HEK293 (cell line): ENCODE measurements at regions not wholly inside any gene's neighbourhood (a gene's known extent, or its start where the extent isn't known, plus 50 kb on each side); places are given as distances from the start of the nearest gene placed in this dataset.
"Not testable (repeated sequence)": the region's sequence is repeated elsewhere in the genome, so short reads cannot be mapped to it uniquely, and the experiment has no call there.

ENCODE experiments used
- CTCF ChIA-PET: fragments of 350-600 bp; formaldehyde crosslinking; extraction: SDS; loops from one replicate; lab custom pipeline; 2021; ENCODE audit warnings: antibody characterized with exemption; lab: Yijun Ruan, JAX
- POLR2A ChIA-PET: fragments of 300-600 bp; formaldehyde crosslinking; extraction: SDS; loops from one replicate; lab custom pipeline; 2020; ENCODE audit warnings: antibody characterized with exemption, inconsistent platforms; lab: Yijun Ruan, JAX
- H3K27ac ChIP-seq: fragments of 200-500 bp; sonication (Bioruptor generic); 2 replicates; pipeline ENCODE4 v1.5.1; 2014; ENCODE audit warnings: low read depth, low read length, control low read depth, inconsistent platforms; ENCODE audit errors: extremely low read depth
- H3K36me3 ChIP-seq, 2 experiments: fragments of 200-500 bp in 1 of 2; sonication (Bioruptor generic) in 1 of 2; 1 replicate in 1 of 2; 2 replicates in 1 of 2; pipeline ENCODE4 v1.5.1; 2014 to 2017; ENCODE audit warnings: inconsistent platforms in 2 of 2, low read length in 2 of 2; ENCODE audit not compliant: control insufficient read depth in 2 of 2, insufficient read depth in 1 of 2
- H3K4me1 ChIP-seq: fragments of 200-500 bp; sonication (Bioruptor generic); 2 replicates; pipeline ENCODE4 v1.5.1; 2014; ENCODE audit warnings: mild to moderate bottlenecking, low read length, inconsistent platforms; ENCODE audit not compliant: control insufficient read depth, insufficient read depth
- H3K4me3 ChIP-seq: 2 replicates; pipeline ENCODE4 v1.5.1; 2011; ENCODE audit warnings: low read depth, mild to moderate bottlenecking, control low read depth, low read length, moderate library complexity
- H3K9me3 ChIP-seq: fragments of 200-500 bp; sonication (Bioruptor generic); 2 replicates; pipeline ENCODE4 v1.5.1; 2014; ENCODE audit warnings: low read depth, low read length, inconsistent platforms; ENCODE audit not compliant: control insufficient read depth, insufficient read depth
- IKZF3 ChIP-seq: fragments of 450-650 bp; IDR thresholded peaks from 2 replicates; pipeline ENCODE4 v1.5.0; 2018; ENCODE audit warnings: missing biosample characterization, mild to moderate bottlenecking, missing genetic modification characterization, moderate library complexity
- KLF16 ChIP-seq: fragments of 450-650 bp; formaldehyde crosslinking; IDR thresholded peaks from 2 replicates; pipeline ENCODE4 v1.5.1; 2017; ENCODE audit warnings: missing biosample characterization, missing genetic modification characterization
- KLF8 ChIP-seq: fragments of 450-650 bp; formaldehyde crosslinking; IDR thresholded peaks from 2 replicates; pipeline ENCODE4 v1.5.1; 2016; ENCODE audit warnings: missing biosample characterization, missing genetic modification characterization
- TRIM28 ChIP-seq: IDR thresholded peaks from 2 replicates; pipeline ENCODE4 v1.6.1; 2011; ENCODE audit warnings: low read length, control low read depth, borderline replicate concordance
- ZNF133 ChIP-seq: fragments of 450-650 bp; formaldehyde crosslinking; IDR thresholded peaks from 2 replicates; pipeline ENCODE4 v1.5.1; 2016; ENCODE audit warnings: missing biosample characterization, missing genetic modification characterization
- ZNF175 ChIP-seq: fragments of 450-650 bp; formaldehyde crosslinking; IDR thresholded peaks from 2 replicates; pipeline ENCODE4 v1.5.1; 2016; ENCODE audit warnings: missing biosample characterization, missing genetic modification characterization
- ZNF214 ChIP-seq: fragments of 450-650 bp; formaldehyde crosslinking; IDR thresholded peaks from 2 replicates; pipeline ENCODE4 v1.5.1; 2017; ENCODE audit warnings: missing biosample characterization, mild to moderate bottlenecking, missing genetic modification characterization, borderline replicate concordance
- ZNF302 ChIP-seq: fragments of 450-650 bp; formaldehyde crosslinking; IDR thresholded peaks from 2 replicates; pipeline ENCODE4 v1.5.1; 2016; ENCODE audit warnings: missing biosample characterization, missing genetic modification characterization, low read depth
- ZNF324 ChIP-seq: fragments of 450-650 bp; formaldehyde crosslinking; IDR thresholded peaks from 2 replicates; pipeline ENCODE4 v1.5.1; 2016; ENCODE audit warnings: missing biosample characterization, missing genetic modification characterization
- ZNF391 ChIP-seq: fragments of 450-650 bp; formaldehyde crosslinking; IDR thresholded peaks from 2 replicates; pipeline ENCODE4 v1.5.1; 2016; ENCODE audit warnings: low read depth, missing biosample characterization, missing genetic modification characterization, borderline replicate concordance
- ZNF423 ChIP-seq: fragments of 450-650 bp; formaldehyde crosslinking; IDR thresholded peaks from 2 replicates; pipeline ENCODE4 v1.5.1; 2016; ENCODE audit warnings: missing biosample characterization, missing genetic modification characterization
- ZNF48 ChIP-seq: fragments of 450-650 bp; formaldehyde crosslinking; IDR thresholded peaks from 2 replicates; pipeline ENCODE4 v1.5.1; 2016; ENCODE audit warnings: missing biosample characterization, missing genetic modification characterization
- ZNF548 ChIP-seq: fragments of 450-650 bp; formaldehyde crosslinking; IDR thresholded peaks from 2 replicates; pipeline ENCODE4 v1.5.1; 2016; ENCODE audit warnings: missing biosample characterization, missing genetic modification characterization
- ZNF555 ChIP-seq: fragments of 450-650 bp; formaldehyde crosslinking; conservative IDR thresholded peaks from 2 replicates; pipeline ENCODE4 v1.5.1; 2017; ENCODE audit warnings: missing biosample characterization, mild to moderate bottlenecking, missing genetic modification characterization, inconsistent platforms
- ZNF560 ChIP-seq: fragments of 450-650 bp; formaldehyde crosslinking; IDR thresholded peaks from 2 replicates; pipeline ENCODE4 v1.5.1; 2017; ENCODE audit warnings: missing biosample characterization, missing genetic modification characterization, borderline replicate concordance
- ZNF664 ChIP-seq: fragments of 450-650 bp; formaldehyde crosslinking; IDR thresholded peaks from 2 replicates; pipeline ENCODE4 v1.5.1; 2016; ENCODE audit warnings: missing biosample characterization, missing genetic modification characterization
- ZNF776 ChIP-seq: fragments of 450-650 bp; formaldehyde crosslinking; IDR thresholded peaks from 2 replicates; pipeline ENCODE4 v1.5.0; 2017; ENCODE audit warnings: missing biosample characterization, missing genetic modification characterization, borderline replicate concordance
- TF ChIP-seq, protein P1 (sequence below): fragments of 450-650 bp; formaldehyde crosslinking; IDR thresholded peaks from 2 replicates; pipeline ENCODE4 v1.5.1; 2016; ENCODE audit warnings: missing biosample characterization, missing genetic modification characterization
- TF ChIP-seq, protein P2 (sequence below): fragments of 450-650 bp; IDR thresholded peaks from 2 replicates; pipeline ENCODE4 v1.5.1; 2018; ENCODE audit warnings: missing biosample characterization, mild to moderate bottlenecking, missing genetic modification characterization
- TF ChIP-seq, protein P3 (sequence below): fragments of 450-650 bp; formaldehyde crosslinking; IDR thresholded peaks from 2 replicates; pipeline ENCODE4 v1.5.1; 2017; ENCODE audit warnings: missing biosample characterization, missing genetic modification characterization
- TF ChIP-seq, protein P4 (sequence below): fragments of 450-650 bp; formaldehyde crosslinking; IDR thresholded peaks from 2 replicates; pipeline ENCODE4 v1.5.1; 2016; ENCODE audit warnings: missing biosample characterization, missing genetic modification characterization

DNA sequence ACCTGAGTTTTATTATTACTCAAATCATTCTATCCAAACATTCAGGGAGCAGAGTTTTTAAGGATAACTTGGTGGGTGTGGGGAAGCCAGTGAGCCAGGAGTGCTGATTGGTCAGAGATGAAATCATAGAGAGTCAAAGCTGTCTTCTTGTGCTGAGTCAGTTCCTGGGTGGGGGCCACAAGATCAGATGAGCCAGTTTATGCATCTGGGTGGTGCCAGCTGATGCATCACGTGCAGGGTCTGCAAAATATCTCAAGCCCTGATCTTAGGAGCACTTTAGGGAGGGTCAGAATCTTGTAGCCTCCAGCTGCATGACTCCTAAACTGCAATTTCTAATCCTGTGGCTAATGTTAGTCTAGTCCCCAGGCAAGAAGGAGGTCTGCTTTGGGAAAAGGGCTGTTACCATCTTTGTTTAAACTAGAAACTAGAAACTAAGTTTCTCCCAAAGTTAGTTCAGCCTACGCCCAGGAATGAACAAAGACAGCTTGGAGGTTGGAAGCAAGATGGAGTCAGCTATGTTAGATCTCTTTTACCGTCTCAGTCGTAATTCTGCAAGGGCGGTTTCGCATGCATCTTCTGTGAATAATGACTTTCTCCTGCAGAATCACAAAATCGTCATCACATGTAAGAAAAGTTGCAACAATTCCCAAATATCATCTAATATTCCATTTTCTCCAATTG is 97.5 kb downstream of the ZNF664 start:
- H3K4me1 ChIP-seq, H3K9me3 ChIP-seq, POLR2A ChIA-PET, H3K27ac ChIP-seq, H3K4me3 ChIP-seq, H3K36me3 ChIP-seq: not testable (repeated sequence)
- CTCF ChIA-PET: interaction anchor here (1.1 kb wide), 1 partner anchor 17 kb away, joined by 3 read pairs; no protein-coding TSS in a partner anchor

DNA sequence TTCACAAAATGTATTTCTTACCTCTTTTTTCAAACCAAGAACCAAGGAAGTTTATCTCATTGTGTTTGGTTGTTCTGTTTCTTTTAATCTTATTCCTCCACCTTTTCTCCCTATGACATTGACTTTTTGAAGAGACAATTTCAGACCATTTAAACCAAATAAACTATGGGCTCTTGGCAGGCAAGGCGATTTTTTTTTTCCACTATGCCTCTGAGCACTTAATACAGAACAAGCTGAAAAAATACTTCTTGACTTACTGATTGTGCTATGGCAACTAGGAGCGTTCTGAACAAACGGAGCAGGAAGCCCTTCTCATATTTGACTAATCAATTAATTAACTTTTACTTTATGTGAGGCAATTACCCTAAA is 98.0 kb downstream of the ZNF664 start:
- ChIA-PET CTCF (interaction anchor here (1.1 kb wide), 1 partner anchor 18 kb away, joined by 3 read pairs; no protein-coding TSS in a partner anchor), POLR2A (no interaction called here)
- Histone ChIP-seq H3K9me3 (no peaks in the 10 kb centered on the region), H3K27ac (no peak overlapping the region), H3K4me3 (no peak overlapping the region), H3K36me3 (no peaks in the 10 kb centered on the region), H3K4me1 (no peaks in the 10 kb centered on the region)
- TF ChIP-seq, protein P1, sequence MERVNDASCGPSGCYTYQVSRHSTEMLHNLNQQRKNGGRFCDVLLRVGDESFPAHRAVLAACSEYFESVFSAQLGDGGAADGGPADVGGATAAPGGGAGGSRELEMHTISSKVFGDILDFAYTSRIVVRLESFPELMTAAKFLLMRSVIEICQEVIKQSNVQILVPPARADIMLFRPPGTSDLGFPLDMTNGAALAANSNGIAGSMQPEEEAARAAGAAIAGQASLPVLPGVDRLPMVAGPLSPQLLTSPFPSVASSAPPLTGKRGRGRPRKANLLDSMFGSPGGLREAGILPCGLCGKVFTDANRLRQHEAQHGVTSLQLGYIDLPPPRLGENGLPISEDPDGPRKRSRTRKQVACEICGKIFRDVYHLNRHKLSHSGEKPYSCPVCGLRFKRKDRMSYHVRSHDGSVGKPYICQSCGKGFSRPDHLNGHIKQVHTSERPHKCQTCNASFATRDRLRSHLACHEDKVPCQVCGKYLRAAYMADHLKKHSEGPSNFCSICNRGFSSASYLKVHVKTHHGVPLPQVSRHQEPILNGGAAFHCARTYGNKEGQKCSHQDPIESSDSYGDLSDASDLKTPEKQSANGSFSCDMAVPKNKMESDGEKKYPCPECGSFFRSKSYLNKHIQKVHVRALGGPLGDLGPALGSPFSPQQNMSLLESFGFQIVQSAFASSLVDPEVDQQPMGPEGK: no peak
- no peak for TF ChIP-seq ZNF133 (tag by site-specific recombination)

DNA sequence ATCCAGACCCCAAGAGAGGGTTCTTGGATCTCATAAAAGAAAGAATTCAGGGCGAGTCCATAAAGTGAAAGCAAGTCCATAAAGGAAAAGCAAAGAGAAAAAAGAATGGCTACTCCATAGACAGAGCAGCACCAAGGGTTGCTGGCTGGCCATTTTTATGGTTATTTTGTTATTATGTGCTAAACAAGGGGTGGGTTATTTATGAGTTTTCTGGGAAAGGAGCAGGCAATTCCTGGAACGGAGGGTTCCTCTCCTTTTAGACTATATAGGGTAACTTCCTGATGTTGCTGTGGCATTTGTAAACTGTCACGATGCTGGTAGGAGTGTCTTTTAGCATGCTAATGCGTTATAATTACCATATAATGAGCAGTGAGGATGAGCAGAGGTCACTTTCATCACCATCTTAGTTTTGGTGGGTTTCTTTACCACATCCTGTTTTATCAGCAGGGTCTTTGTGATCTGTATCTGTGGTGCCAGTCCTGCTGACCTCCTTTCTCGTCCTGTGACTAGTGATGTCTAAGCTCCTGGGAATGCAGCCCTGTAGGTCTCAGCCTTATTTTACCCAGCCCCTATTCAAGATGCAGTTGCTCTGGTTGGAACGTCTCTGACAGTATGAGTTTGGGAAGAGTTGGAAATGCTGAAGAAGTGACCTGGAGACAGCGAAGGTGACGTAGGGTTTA is 100.5 kb downstream of the ZNF664 start:
- no peak overlapping the region for H3K27ac ChIP-seq
- no peak overlapping the region for H3K4me3 ChIP-seq
- CTCF ChIA-PET: no interaction called here
- no peaks in the 10 kb centered on the region for H3K36me3 ChIP-seq
- POLR2A ChIA-PET: no interaction called here
- H3K4me1 ChIP-seq: no peaks in the 10 kb centered on the region
- TF ChIP-seq ZNF555 (tag by site-specific recombination) (no peak), ZNF175 (tag by site-specific recombination) (no peak), ZNF214 (tag by site-specific recombination) (no peak), ZNF664 (tag by site-specific recombination) (no peak), TRIM28 (no peak), ZNF302 (tag by site-specific recombination) (no peak)
- TF ChIP-seq, protein P2, sequence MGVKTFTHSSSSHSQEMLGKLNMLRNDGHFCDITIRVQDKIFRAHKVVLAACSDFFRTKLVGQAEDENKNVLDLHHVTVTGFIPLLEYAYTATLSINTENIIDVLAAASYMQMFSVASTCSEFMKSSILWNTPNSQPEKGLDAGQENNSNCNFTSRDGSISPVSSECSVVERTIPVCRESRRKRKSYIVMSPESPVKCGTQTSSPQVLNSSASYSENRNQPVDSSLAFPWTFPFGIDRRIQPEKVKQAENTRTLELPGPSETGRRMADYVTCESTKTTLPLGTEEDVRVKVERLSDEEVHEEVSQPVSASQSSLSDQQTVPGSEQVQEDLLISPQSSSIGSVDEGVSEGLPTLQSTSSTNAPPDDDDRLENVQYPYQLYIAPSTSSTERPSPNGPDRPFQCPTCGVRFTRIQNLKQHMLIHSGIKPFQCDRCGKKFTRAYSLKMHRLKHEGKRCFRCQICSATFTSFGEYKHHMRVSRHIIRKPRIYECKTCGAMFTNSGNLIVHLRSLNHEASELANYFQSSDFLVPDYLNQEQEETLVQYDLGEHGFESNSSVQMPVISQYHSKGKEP (tag by site-specific recombination): no peak
- no peaks in the 10 kb centered on the region for H3K9me3 ChIP-seq

DNA sequence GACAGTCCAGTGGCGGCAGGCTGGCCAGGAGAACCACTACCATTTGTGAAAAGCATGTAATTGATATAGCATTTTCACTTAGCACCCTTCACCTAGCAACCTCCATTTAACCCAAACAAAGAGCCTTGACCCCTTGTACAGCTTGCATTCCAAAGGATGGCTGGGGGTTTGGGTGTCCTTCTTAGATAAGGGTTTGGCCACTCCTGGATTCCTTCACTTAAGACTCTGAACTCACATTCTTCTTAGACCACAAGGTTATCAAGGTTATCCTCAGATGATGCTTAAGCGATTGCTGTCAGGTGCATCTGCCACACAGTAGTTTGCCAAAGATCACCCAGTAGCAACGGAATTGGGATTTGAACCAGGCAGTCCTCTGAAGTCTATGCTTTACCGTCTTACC is 102.8 kb downstream of the ZNF664 start:
- ChIA-PET POLR2A (no interaction called here), CTCF (interaction anchor here (0.7 kb wide), 1 partner anchor 96 kb away, joined by 3 read pairs; no protein-coding TSS in a partner anchor)
- Histone ChIP-seq H3K9me3 (no peaks in the 10 kb centered on the region), H3K4me3 (no peak overlapping the region), H3K4me1 (no peaks in the 10 kb centered on the region), H3K36me3 (no peaks in the 10 kb centered on the region), H3K27ac (no peak overlapping the region)
- TF ChIP-seq ZNF423 (tag by site-specific recombination) (no peak), KLF8 (tag by site-specific recombination) (no peak), ZNF560 (tag by site-specific recombination) (no peak), IKZF3 (tag by site-specific recombination) (no peak), KLF16 (tag by site-specific recombination) (no peak), ZNF548 (tag by site-specific recombination) (no peak), ZNF324 (tag by site-specific recombination) (no peak), ZNF391 (tag by site-specific recombination) (no peak), ZNF48 (tag by site-specific recombination) (no peak), ZNF776 (tag by site-specific recombination) (no peak)
- TF ChIP-seq, protein P3, sequence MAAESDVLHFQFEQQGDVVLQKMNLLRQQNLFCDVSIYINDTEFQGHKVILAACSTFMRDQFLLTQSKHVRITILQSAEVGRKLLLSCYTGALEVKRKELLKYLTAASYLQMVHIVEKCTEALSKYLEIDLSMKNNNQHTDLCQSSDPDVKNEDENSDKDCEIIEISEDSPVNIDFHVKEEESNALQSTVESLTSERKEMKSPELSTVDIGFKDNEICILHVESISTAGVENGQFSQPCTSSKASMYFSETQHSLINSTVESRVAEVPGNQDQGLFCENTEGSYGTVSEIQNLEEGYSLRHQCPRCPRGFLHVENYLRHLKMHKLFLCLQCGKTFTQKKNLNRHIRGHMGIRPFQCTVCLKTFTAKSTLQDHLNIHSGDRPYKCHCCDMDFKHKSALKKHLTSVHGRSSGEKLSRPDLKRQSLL (tag by site-specific recombination): no peak
- TF ChIP-seq, protein P4, sequence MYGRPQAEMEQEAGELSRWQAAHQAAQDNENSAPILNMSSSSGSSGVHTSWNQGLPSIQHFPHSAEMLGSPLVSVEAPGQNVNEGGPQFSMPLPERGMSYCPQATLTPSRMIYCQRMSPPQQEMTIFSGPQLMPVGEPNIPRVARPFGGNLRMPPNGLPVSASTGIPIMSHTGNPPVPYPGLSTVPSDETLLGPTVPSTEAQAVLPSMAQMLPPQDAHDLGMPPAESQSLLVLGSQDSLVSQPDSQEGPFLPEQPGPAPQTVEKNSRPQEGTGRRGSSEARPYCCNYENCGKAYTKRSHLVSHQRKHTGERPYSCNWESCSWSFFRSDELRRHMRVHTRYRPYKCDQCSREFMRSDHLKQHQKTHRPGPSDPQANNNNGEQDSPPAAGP (tag by site-specific recombination): no peak
